K562 (cell line): ENCODE measurements at regions not wholly inside any gene's neighbourhood (a gene's known extent, or its start where the extent isn't known, plus 50 kb on each side); places are given as distances from the start of the nearest gene placed in this dataset.

Experiments used
- ATAC-seq: fragments of 200-7000 bp; cut with Tn5 transposase; 3 replicates; pipeline ENCODE4 v1.9.1; 2020; ENCODE audit warnings: moderate library complexity
- BruUV-seq: library from RNA; stranded (reverse); fragments of 400-500 nt; replicated peaks from 2 replicates; lab custom pipeline; 2021; lab: Mats Ljungman, UMichigan
- CTCF ChIA-PET: fragments of 300-600 bp; formaldehyde crosslinking; extraction: SDS; loops from one replicate; lab custom pipeline; 2021; ENCODE audit warnings: low intra/inter-chr PET ratio; lab: Yijun Ruan, JAX
- POLR2A ChIA-PET: fragments of 300-600, 350-650 bp; sonication (Branson Sonifier 250); formaldehyde crosslinking; extraction: SDS; loops from one replicate; lab custom pipeline; 2021; ENCODE audit warnings: antibody characterized with exemption, inconsistent platforms; lab: Yijun Ruan, JAX
- DNase-seq, 4 experiments: peaks; one replicate each; pipeline versions ENCODE4 v3.0.0 to v3.0.0-alpha.2; 2011 to 2018; ENCODE audit warnings: low spot score in 3 of 4, mixed read lengths in 3 of 4; ENCODE audit errors: extremely low read depth in 1 of 4
- FAIRE-seq: peaks from 2 replicates; lab custom pipeline; 2011; peaks lifted over from hg19 to GRCh38; lab: Jason Lieb, UNC
- H2AFZ ChIP-seq: 2 replicates; pipeline ENCODE4 v1.6.0; 2011; ENCODE audit warnings: low read depth, low read length, control low read depth, inconsistent platforms
- H3K27ac ChIP-seq: fragments of 200-600 bp; 3 replicates; pipeline ENCODE4 v1.8.0; 2011; ENCODE audit warnings: low read depth, mild to moderate bottlenecking, control low read depth, inconsistent platforms, low read length, moderate library complexity, mixed read lengths; ENCODE audit errors: extremely low read depth
- H3K27me3 ChIP-seq, 2 experiments: fragments of 300-600 bp in 1 of 2; 2 replicates in 1 of 2; 3 replicates in 1 of 2; pipeline versions ENCODE4 v1.6.0 to v1.8.0; 2011; ENCODE audit warnings: inconsistent platforms in 2 of 2, low read length in 2 of 2, mild to moderate bottlenecking in 1 of 2, mixed read lengths in 1 of 2, moderate library complexity in 1 of 2; ENCODE audit not compliant: control insufficient read depth in 2 of 2, insufficient read depth in 2 of 2
- H3K36me3 ChIP-seq: fragments of 300-600 bp; 3 replicates; pipeline ENCODE4 v1.8.0; 2011; ENCODE audit warnings: mild to moderate bottlenecking, low read length, inconsistent platforms; ENCODE audit not compliant: control insufficient read depth, insufficient read depth
- H3K4me1 ChIP-seq, 2 experiments: fragments of 200-600 bp in 1 of 2; replicated peaks in 1 of 2; 2 replicates in 1 of 2; 3 replicates in 1 of 2; pipeline versions ENCODE4 v1.5.1 to v1.8.0; 2011; ENCODE audit warnings: inconsistent platforms in 2 of 2, low read length in 2 of 2, mild to moderate bottlenecking in 1 of 2, mixed read lengths in 1 of 2, moderate library complexity in 1 of 2; ENCODE audit not compliant: control insufficient read depth in 2 of 2, insufficient read depth in 2 of 2
- H3K4me2 ChIP-seq: 2 replicates; pipeline ENCODE4 v1.6.1; 2011; ENCODE audit warnings: low read length, control low read depth, inconsistent platforms, mixed read lengths; ENCODE audit not compliant: insufficient read depth
- H3K4me3 ChIP-seq: fragments of 200-600 bp; sonication (generic), shearing (Covaris generic); 2 replicates; pipeline ENCODE4 v1.5.1; 2016; ENCODE audit warnings: control low read depth, inconsistent platforms
- H3K79me2 ChIP-seq: fragments of 200-600 bp; 3 replicates; pipeline ENCODE4 v1.8.0; 2011; ENCODE audit warnings: low read length, inconsistent platforms; ENCODE audit not compliant: control insufficient read depth, insufficient read depth
- H3K9ac ChIP-seq, 2 experiments: 2 replicates each; pipeline versions ENCODE4 v1.6.0 to v1.6.1; 2011; ENCODE audit warnings: low read depth in 2 of 2, low read length in 2 of 2, control low read depth in 1 of 2, inconsistent platforms in 1 of 2, mild to moderate bottlenecking in 1 of 2, mixed read lengths in 1 of 2; ENCODE audit not compliant: insufficient read depth in 1 of 2
- H3K9me1 ChIP-seq: one replicate; pipeline ENCODE4 v1.6.0; 2011; ENCODE audit warnings: inconsistent platforms, mild to moderate bottlenecking, low read length, moderate library complexity; ENCODE audit not compliant: control insufficient read depth, insufficient read depth
- H3K9me3 ChIP-seq: replicated peaks from 2 replicates; pipeline ENCODE4 v1.5.1; 2011; ENCODE audit warnings: low read depth, low read length, inconsistent platforms; ENCODE audit not compliant: control insufficient read depth, insufficient read depth
- H4K20me1 ChIP-seq: replicated peaks from 2 replicates; pipeline ENCODE4 v1.6.1; 2011; ENCODE audit warnings: low read length, inconsistent platforms, mixed read lengths; ENCODE audit not compliant: control insufficient read depth, insufficient read depth
- ADNP ChIP-seq: fragments of 200-800 bp; sonication (Bioruptor generic); IDR thresholded peaks from 2 replicates; pipeline ENCODE4 v1.6.1; 2016; ENCODE audit warnings: missing genetic modification characterization, missing compliant biosample characterization
- BHLHE40 ChIP-seq: IDR thresholded peaks from 2 replicates; pipeline ENCODE4 v1.6.1; 2011; ENCODE audit warnings: low read length, improper control_type of control experiment
- BRF1 ChIP-seq: IDR thresholded peaks from 3 replicates; pipeline ENCODE4 v1.6.1; 2011; ENCODE audit warnings: borderline replicate concordance, mild to moderate bottlenecking; ENCODE audit not compliant: insufficient read length; ENCODE audit errors: extremely low read depth
- EGR1 ChIP-seq: fragments of 450-650 bp; conservative IDR thresholded peaks from 2 replicates; pipeline ENCODE4 v1.6.1; 2017; ENCODE audit warnings: mild to moderate bottlenecking
- GATA2 ChIP-seq: sonication (generic); formaldehyde crosslinking; IDR thresholded peaks from 2 replicates; pipeline ENCODE4 v1.4.0; 2020; ENCODE audit warnings: mild to moderate bottlenecking, missing genetic modification reagents
- HLTF ChIP-seq: fragments of 450-650 bp; IDR thresholded peaks from 2 replicates; pipeline ENCODE4 v1.6.1; 2016
- NR2C2 ChIP-seq, 2 experiments: fragments of 200-800 bp in 1 of 2; sonication (Bioruptor generic) in 1 of 2; sonication (generic) in 1 of 2; formaldehyde crosslinking in 1 of 2; IDR thresholded peaks; 2 replicates each; pipeline versions ENCODE4 v1.6.1 to v1.8.0; 2016 to 2022; ENCODE audit warnings: mild to moderate bottlenecking in 1 of 2, missing compliant biosample characterization in 1 of 2, missing genetic modification characterization in 1 of 2, missing genetic modification reagents in 1 of 2
- RUNX1 ChIP-seq: sonication (generic); IDR thresholded peaks from 2 replicates; pipeline ENCODE4 v1.6.1; 2016; ENCODE audit warnings: antibody characterized with exemption, low read depth
- SIX5 ChIP-seq, 2 experiments: IDR thresholded peaks; 2 replicates each; pipeline ENCODE4 v1.6.1; 2011; ENCODE audit warnings: low read length in 2 of 2, borderline replicate concordance in 1 of 2, low read depth in 1 of 2, mild to moderate bottlenecking in 1 of 2, moderate library complexity in 1 of 2; ENCODE audit not compliant: insufficient read depth in 1 of 2
- SREBF1 ChIP-seq: fragments of 150-350 bp; IDR thresholded peaks from 2 replicates; pipeline ENCODE4 v1.6.1; 2014; ENCODE audit warnings: antibody characterized with exemption, low read depth, low read length, borderline replicate concordance
- ZNF282 ChIP-seq: sonication (generic); formaldehyde crosslinking; IDR thresholded peaks from 2 replicates; pipeline ENCODE4 v1.8.1; 2023; ENCODE audit warnings: missing genetic modification reagents
- ZNF511 ChIP-seq: sonication (generic); formaldehyde crosslinking; IDR thresholded peaks from 2 replicates; pipeline ENCODE4 v1.8.0; 2022; ENCODE audit warnings: mild to moderate bottlenecking, missing genetic modification reagents
- WGBS: fragments of 100-300 bp; shearing (Covaris generic); methylation state at CpG from one replicate; pipeline ENCODE4 v1.1.6; 2016; ENCODE audit warnings: low coverage, mixed read lengths; ENCODE audit not compliant: insufficient coverage; ENCODE audit errors: missing lambda C conversion rate; 5-methylcytosine and 5-hydroxymethylcytosine counted together
- in situ Hi-C: fragments of 300-500 bp; cut with MboI; formaldehyde crosslinking; loops from 4 replicates; pipeline ENCODE4 v1.15.0; 2018; ENCODE audit warnings: inconsistent platforms, mixed read lengths
- intact Hi-C: fragments of 100-400 bp; cut with micrococcal nuclease; formaldehyde crosslinking; loops from 2 replicates; pipeline ENCODE4 v1.14.2; 2022

DNA sequence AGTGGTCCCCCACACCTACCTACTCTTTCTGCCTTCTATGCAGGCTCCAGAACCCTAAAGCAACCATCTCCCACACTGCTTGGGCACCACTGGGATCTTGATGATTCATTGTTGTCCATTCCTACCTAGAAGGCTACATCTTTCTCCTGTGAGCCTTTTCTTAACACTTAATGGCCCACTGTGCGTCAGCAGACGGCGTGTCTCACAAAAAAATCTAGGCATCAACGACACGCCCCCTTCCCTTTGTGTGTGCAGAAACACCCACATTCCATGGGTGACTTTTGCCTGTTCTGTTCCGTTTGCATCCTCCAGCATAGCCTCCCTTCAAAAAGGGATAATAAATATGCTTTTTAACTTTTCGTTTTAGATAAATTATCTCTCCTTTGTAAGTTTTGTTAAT is 99.7 kb upstream of the CYRIA start:
- FAIRE-seq, result no peak
- in situ Hi-C loops, result loop anchor here (25.0 kb wide), 1 partner anchor 828 kb away; the partner anchor contains the start of gene MYCN

More for the DNA sequence above, 99.7 kb upstream of the CYRIA start:
- Histone ChIP-seq H3K27me3 (peaks cover 0 to 4% of the 10 kb centered on the region in 2 experiments; a peak in 2 of 5 replicates), H3K9me3 (0 out of 2 replicates have a peak, but pooled peaks cover 2% of the 10 kb centered on the region), H3K9ac (no peak overlapping the region), H4K20me1 (no peaks in the 10 kb centered on the region), H3K36me3 (no peaks in the 10 kb centered on the region), H3K79me2 (no peaks in the 10 kb centered on the region), H2AFZ (no peak overlapping the region), H3K4me2 (no peak overlapping the region), H3K9me1 (no peaks in the 10 kb centered on the region), H3K27ac (no peak overlapping the region)
- ATAC-seq (no peak), DNase-seq (no peak)
- CTCF ChIA-PET, result no interaction called here
- BruUV-seq, result no TSS peak
- WGBS, result 2% methylated on average over 7 of the region's 7 CpGs
- intact Hi-C loops, result no loop called here
- POLR2A ChIA-PET, result no interaction called here
- no peak for TF ChIP-seq ZNF282 (CRISPR knock-in tag)
- no peak for TF ChIP-seq SREBF1
- TF ChIP-seq BHLHE40, result no peak
- no peak for TF ChIP-seq EGR1
- TF ChIP-seq GATA2 (CRISPR knock-in tag), result no peak
- no peak for TF ChIP-seq BRF1
- TF ChIP-seq ZNF511, result no peak
- TF ChIP-seq NR2C2 (CRISPR knock-in tag; IDR thresholded peaks at IDR 0.05), result no peak
- no peak for TF ChIP-seq NR2C2 (tag; IDR thresholded peaks at IDR 0.05)
- TF ChIP-seq HLTF, result no peak
- TF ChIP-seq ADNP (tag), result no peak
- TF ChIP-seq RUNX1, result no peak
- TF ChIP-seq SIX5 (IDR thresholded peaks at IDR 0.05; ENCODE audit: borderline replicate concordance in 1 of 2, insufficient read depth in 1 of 2, low read depth in 1 of 2, low read length in 2 of 2), result no peak
- TF ChIP-seq, all 486 proteins: peak for 0
- H3K4me1 ChIP-seq, result peaks cover 0 to 6% of the 10 kb centered on the region in 2 experiments; a peak in 2 of 5 replicates
- no peak overlapping the region for H3K4me3 ChIP-seq
